GM23248 (cell line): ENCODE measurements at regions not wholly inside any gene's neighbourhood (a gene's known extent, or its start where the extent isn't known, plus 50 kb on each side); places are given as distances from the start of the nearest gene placed in this dataset.
"Not testable (repeated sequence)": the region's sequence is repeated elsewhere in the genome, so short reads cannot be mapped to it uniquely, and the experiment has no call there.

Experiments used
- DNase-seq: peaks from one replicate; pipeline ENCODE4 v3.0.0-alpha.2; 2015
- H2AFZ ChIP-seq: fragments of 200-600 bp; sonication (generic); 2 replicates; pipeline ENCODE4 v1.6.1; 2016; ENCODE audit warnings: antibody characterized with exemption
- H3F3A ChIP-seq: fragments of 200-600 bp; sonication (generic); 2 replicates; pipeline ENCODE4 v1.6.1; 2016; ENCODE audit warnings: mild to moderate bottlenecking, antibody characterized with exemption, mixed run types; ENCODE audit not compliant: insufficient read depth
- H3K27ac ChIP-seq: fragments of 200-600 bp; sonication (generic); 2 replicates; pipeline ENCODE4 v1.5.1; 2016; ENCODE audit warnings: mild to moderate bottlenecking
- H3K27me3 ChIP-seq: fragments of 200-600 bp; sonication (generic); replicated peaks from 2 replicates; pipeline ENCODE4 v1.6.1; 2016; ENCODE audit warnings: mild to moderate bottlenecking; ENCODE audit not compliant: insufficient read depth
- H3K36me3 ChIP-seq: fragments of 200-600 bp; sonication (generic); 2 replicates; pipeline ENCODE4 v1.6.1; 2016; ENCODE audit warnings: low read depth, mild to moderate bottlenecking
- H3K4me1 ChIP-seq: fragments of 200-600 bp; sonication (generic); 2 replicates; pipeline ENCODE4 v1.6.1; 2016; ENCODE audit warnings: mild to moderate bottlenecking; ENCODE audit not compliant: insufficient read depth
- H3K4me2 ChIP-seq: fragments of 200-600 bp; sonication (generic); one replicate; pipeline ENCODE4 v1.6.1; 2016; ENCODE audit warnings: mild to moderate bottlenecking; ENCODE audit not compliant: unreplicated experiment
- H3K4me3 ChIP-seq: fragments of 200-600 bp; sonication (generic); 2 replicates; pipeline ENCODE4 v1.5.1; 2016; ENCODE audit warnings: mild to moderate bottlenecking
- H3K79me2 ChIP-seq: fragments of 200-600 bp; sonication (generic); 2 replicates; pipeline ENCODE4 v1.6.1; 2016; ENCODE audit warnings: mild to moderate bottlenecking; ENCODE audit not compliant: insufficient read depth
- H3K9ac ChIP-seq: fragments of 200-600 bp; sonication (generic); 2 replicates; pipeline ENCODE4 v1.6.1; 2016; ENCODE audit warnings: mild to moderate bottlenecking
- H3K9me2 ChIP-seq: fragments of 200-600 bp; sonication (generic); 2 replicates; pipeline ENCODE4 v1.6.1; 2016; ENCODE audit warnings: mixed run types, mild to moderate bottlenecking, moderate library complexity; ENCODE audit not compliant: insufficient read depth
- H3K9me3 ChIP-seq: fragments of 200-600 bp; sonication (generic); one replicate; pipeline ENCODE4 v1.6.1; 2017; ENCODE audit warnings: low read depth
- H4K20me1 ChIP-seq: fragments of 200-600 bp; sonication (generic); 2 replicates; pipeline ENCODE4 v1.6.0; 2016; ENCODE audit not compliant: insufficient read depth
- EZH2 ChIP-seq: fragments of 200-600 bp; sonication (generic); IDR thresholded peaks from 2 replicates; pipeline ENCODE4 v1.6.1; 2018; ENCODE audit warnings: antibody characterized with exemption, mild to moderate bottlenecking; ENCODE audit not compliant: insufficient read depth, poor library complexity, severe bottlenecking
- EZH2phosphoT487 ChIP-seq: fragments of 200-600 bp; sonication (generic); IDR thresholded peaks from 2 replicates; pipeline ENCODE4 v1.6.1; 2018; ENCODE audit warnings: antibody characterized with exemption, moderate library complexity, mild to moderate bottlenecking, low read depth; ENCODE audit not compliant: insufficient read depth
- WGBS, 2 experiments: methylation state at CpG; one replicate each; pipeline ENCODE4 v1.1.6; 2015 to 2017; ENCODE audit warnings: low lambda C conversion rate in 2 of 2, low coverage in 1 of 2; ENCODE audit errors: missing lambda C conversion rate in 2 of 2; 5-methylcytosine and 5-hydroxymethylcytosine counted together
- in situ Hi-C: fragments of 300-500 bp; cut with MboI; formaldehyde crosslinking; loops from 2 replicates; pipeline ENCODE4 v1.15.0; 2020

- Histone ChIP-seq H3K79me2 (no peaks in the 10 kb centered on the region), H3K4me2 (no peak overlapping the region), H3K4me1 (no peaks in the 10 kb centered on the region), H3K9me3 (no peaks in the 10 kb centered on the region), H4K20me1 (no peaks in the 10 kb centered on the region), H3K36me3 (no peaks in the 10 kb centered on the region), H2AFZ (no peak overlapping the region), H3K27me3 (0 out of 2 replicates have a peak, but pooled peaks cover 2% of the 10 kb centered on the region), H3K27ac (no peak overlapping the region), H3K4me3 (no peak overlapping the region), H3K9ac (no peak overlapping the region), H3K9me2 (no peaks in the 10 kb centered on the region), H3F3A (no peaks in the 10 kb centered on the region)
- no peak for TF ChIP-seq EZH2
- no peak for TF ChIP-seq EZH2phosphoT487
- in situ Hi-C loops = no loop called here
- DNase-seq = no peak
- WGBS, 2 experiments = 33 to 47% methylated on average over 9 to 10 of the region's 11 CpGs
Observed at GRCh38 chr13:111437417-111437816, 117.0 kb downstream of the TEX29 start.

DNA sequence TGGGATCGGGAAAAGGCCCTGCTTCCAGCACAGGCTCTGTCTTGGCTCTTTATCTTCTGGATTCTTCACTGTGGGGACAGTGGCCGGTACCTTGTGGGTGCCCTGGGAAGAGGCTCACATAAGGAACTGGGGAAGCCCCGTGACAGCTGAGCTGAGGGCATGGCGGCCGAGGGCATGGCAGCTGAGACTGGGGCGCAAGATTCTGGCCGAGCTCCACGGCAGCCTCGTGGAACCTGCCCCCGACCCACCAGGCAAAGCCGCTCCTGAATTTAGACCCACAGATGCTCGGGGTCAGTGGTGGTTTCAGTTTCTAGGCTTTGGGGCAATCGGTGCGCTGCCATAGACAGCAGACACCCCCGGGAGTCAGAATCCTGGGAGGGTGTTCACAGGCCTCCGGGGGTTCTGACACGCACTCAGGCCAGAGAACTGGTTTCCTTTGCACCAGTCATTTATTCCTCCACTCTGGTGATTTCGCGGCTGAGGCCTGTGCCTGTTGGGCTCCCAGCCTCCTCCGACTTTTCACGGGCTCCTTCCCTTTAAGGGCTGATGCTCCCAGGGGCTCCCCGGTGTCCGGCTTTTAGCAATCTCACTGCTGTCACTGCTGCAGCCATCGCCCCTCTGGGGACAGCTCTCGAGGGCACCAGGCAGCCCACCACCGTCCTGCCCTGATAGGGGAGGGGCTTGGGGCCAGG, 117.6 kb downstream of the TEX29 start:
- H3K27me3 ChIP-seq = 0 out of 2 replicates have a peak, but pooled peaks cover 4% of the 10 kb centered on the region
- 52 to 54% methylated on average over 25 to 26 of the region's 26 CpGs for WGBS, 2 experiments
- H3K4me2 ChIP-seq = no peak overlapping the region
- no peaks in the 10 kb centered on the region for H3K36me3 ChIP-seq
- TF ChIP-seq EZH2phosphoT487 (no peak), EZH2 (no peak)
- H4K20me1 ChIP-seq = no peaks in the 10 kb centered on the region
- no peaks in the 10 kb centered on the region for H3K79me2 ChIP-seq
- H3K9me2 ChIP-seq = no peaks in the 10 kb centered on the region
- no peaks in the 10 kb centered on the region for H3K4me1 ChIP-seq
- no peak overlapping the region for H2AFZ ChIP-seq
- no peak overlapping the region for H3K4me3 ChIP-seq
- no peaks in the 10 kb centered on the region for H3F3A ChIP-seq
- H3K9me3 ChIP-seq = no peaks in the 10 kb centered on the region
- H3K27ac ChIP-seq = no peak overlapping the region
- no peak overlapping the region for H3K9ac ChIP-seq
- in situ Hi-C loops = no loop called here
- DNase-seq = no peak

- H3K27ac ChIP-seq, in situ Hi-C loops: not testable (repeated sequence)
- 0 to 3% methylated on average over 1 of the region's 1 CpG for WGBS, 2 experiments
Observed at GRCh38 chr13:111440492-111440891, 120.0 kb downstream of the TEX29 start.

GRCh38 chr13:111443981-111444380, 123.5 kb downstream of the TEX29 start:
- Histone ChIP-seq H3K9ac (no peak overlapping the region), H4K20me1 (no peaks in the 10 kb centered on the region), H3K36me3 (no peaks in the 10 kb centered on the region), H3K79me2 (no peaks in the 10 kb centered on the region), H3K4me1 (no peaks in the 10 kb centered on the region), H3K9me3 (no peaks in the 10 kb centered on the region), H3K9me2 (no peaks in the 10 kb centered on the region), H3K4me3 (no peak overlapping the region), H3K4me2 (no peak overlapping the region), H3K27me3 (0 out of 2 replicates have a peak, but pooled peaks cover 4% of the 10 kb centered on the region), H3F3A (no peaks in the 10 kb centered on the region), H3K27ac (no peak overlapping the region), H2AFZ (no peak overlapping the region)
- DNase-seq = no peak
- TF ChIP-seq EZH2phosphoT487 = no peak
- TF ChIP-seq EZH2 = no peak
- WGBS, 2 experiments = 30 to 32% methylated on average over 2 of the region's 2 CpGs
- in situ Hi-C loops = no loop called here

More at GRCh38 chr13:111440492-111440891, 120.0 kb downstream of the TEX29 start:
- H3K9me3 ChIP-seq, H4K20me1 ChIP-seq, H3K4me1 ChIP-seq, H3K4me3 ChIP-seq, H3F3A ChIP-seq, H3K36me3 ChIP-seq, H3K27me3 ChIP-seq, H2AFZ ChIP-seq, H3K9me2 ChIP-seq, H3K9ac ChIP-seq, H3K79me2 ChIP-seq, H3K4me2 ChIP-seq: not testable (repeated sequence)
- DNase-seq = peak; percentile 16

DNA sequence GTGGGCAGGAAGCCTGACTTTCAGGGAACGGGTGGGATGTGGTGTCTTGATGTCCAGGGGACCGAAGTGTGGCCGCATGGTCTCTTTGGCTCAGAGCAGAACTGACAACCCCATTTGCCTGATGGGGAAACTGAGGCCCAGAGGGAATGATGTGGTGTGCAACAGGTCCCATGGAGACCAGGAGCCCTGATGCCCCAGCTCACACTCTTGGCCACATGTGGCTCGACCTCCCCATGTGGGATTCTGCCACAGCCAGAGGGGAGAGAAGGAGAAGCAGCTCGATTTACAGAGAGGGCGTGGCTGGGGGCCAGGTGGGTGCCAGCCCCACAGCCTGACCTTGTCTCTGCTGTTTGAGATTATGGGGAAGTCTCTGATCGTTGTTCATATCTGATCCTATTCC, 128.1 kb downstream of the TEX29 start:
- Histone ChIP-seq H3K27ac (no peak overlapping the region), H3K4me2 (no peak overlapping the region), H3K9me2 (no peaks in the 10 kb centered on the region), H3F3A (no peaks in the 10 kb centered on the region), H3K4me1 (no peaks in the 10 kb centered on the region), H2AFZ (no peak overlapping the region), H3K27me3 (peaks cover 2% of the 10 kb centered on the region), H3K9ac (no peak overlapping the region), H3K4me3 (no peak overlapping the region), H3K79me2 (no peaks in the 10 kb centered on the region), H3K36me3 (no peaks in the 10 kb centered on the region), H3K9me3 (no peaks in the 10 kb centered on the region), H4K20me1 (no peaks in the 10 kb centered on the region)
- no peak for DNase-seq
- WGBS, 2 experiments = 48% methylated on average over 7 of the region's 7 CpGs
- in situ Hi-C loops = no loop called here
- no peak for TF ChIP-seq EZH2phosphoT487
